ENCODE measurements at regions not wholly inside any gene's neighbourhood (a gene's known extent, or its start where the extent isn't known, plus 50 kb on each side); places are given as distances from the start of the nearest gene placed in this dataset.

- H3K27ac Mint-ChIP-seq, result no peak overlapping the region
- H3K9me3 Mint-ChIP-seq, result no peaks in the 10 kb centered on the region
- no peak for TF ChIP-seq CTCF (IDR thresholded peaks at IDR 0.05; ENCODE audit: unreplicated experiment)
- peaks cover 16% of the 10 kb centered on the region for H3K4me1 Mint-ChIP-seq
- no peak overlapping the region for H3K4me3 Mint-ChIP-seq
- no peak for DNase-seq (ENCODE audit: low spot score in 2 of 2, unreplicated experiment in 2 of 2)
- no peaks in the 10 kb centered on the region for H3K36me3 Mint-ChIP-seq
- no peaks in the 10 kb centered on the region for H3K27me3 Mint-ChIP-seq (ENCODE audit: low read depth)
Measured at GRCh38 chr5:102040326-102040725, 255.8 kb downstream of the SLCO4C1 start.

- Mint-ChIP-seq H3K27me3 (ENCODE audit: low read depth) (no peaks in the 10 kb centered on the region), H3K9me3 (no peaks in the 10 kb centered on the region), H3K4me1 (peaks cover 16% of the 10 kb centered on the region), H3K36me3 (no peaks in the 10 kb centered on the region), H3K27ac (no peak overlapping the region), H3K4me3 (no peak overlapping the region)
- no peak for DNase-seq (ENCODE audit: low spot score in 2 of 2, unreplicated experiment in 2 of 2)
- no peak for TF ChIP-seq CTCF (IDR thresholded peaks at IDR 0.05; ENCODE audit: unreplicated experiment)
Measured at GRCh38 chr5:102036927-102037326, 259.2 kb downstream of the SLCO4C1 start.

GRCh38 chr5:102031711-102032110 lies 264.4 kb downstream of the SLCO4C1 start:
- no peak for TF ChIP-seq CTCF (IDR thresholded peaks at IDR 0.05; ENCODE audit: unreplicated experiment)
- peaks cover 3% of the 10 kb centered on the region for H3K27me3 Mint-ChIP-seq (ENCODE audit: low read depth)
- H3K36me3 Mint-ChIP-seq, result no peaks in the 10 kb centered on the region
- DNase-seq (ENCODE audit: low spot score in 2 of 2, unreplicated experiment in 2 of 2), result no peak
- no peak overlapping the region for H3K27ac Mint-ChIP-seq
- H3K4me3 Mint-ChIP-seq, result no peak overlapping the region
- peaks cover 6% of the 10 kb centered on the region for H3K9me3 Mint-ChIP-seq
- peaks cover 9% of the 10 kb centered on the region for H3K4me1 Mint-ChIP-seq

GRCh38 chr5:102018690-102019089 lies 277.4 kb downstream of the SLCO4C1 start:
- TF ChIP-seq CTCF (IDR thresholded peaks at IDR 0.05; ENCODE audit: unreplicated experiment), result no peak
- peaks cover 18% of the 10 kb centered on the region for H3K9me3 Mint-ChIP-seq
- H3K27ac Mint-ChIP-seq, result no peak overlapping the region
- no peaks in the 10 kb centered on the region for H3K4me1 Mint-ChIP-seq
- no peak for DNase-seq (ENCODE audit: low spot score in 2 of 2, unreplicated experiment in 2 of 2)
- no peaks in the 10 kb centered on the region for H3K36me3 Mint-ChIP-seq
- peaks cover 5% of the 10 kb centered on the region for H3K27me3 Mint-ChIP-seq (ENCODE audit: low read depth)
- H3K4me3 Mint-ChIP-seq, result no peak overlapping the region

GRCh38 chr5:102018279-102018678 lies 277.8 kb downstream of the SLCO4C1 start:
- H3K4me3 Mint-ChIP-seq, result no peak overlapping the region
- no peak overlapping the region for H3K27ac Mint-ChIP-seq
- no peak for TF ChIP-seq CTCF (IDR thresholded peaks at IDR 0.05; ENCODE audit: unreplicated experiment)
- no peaks in the 10 kb centered on the region for H3K36me3 Mint-ChIP-seq
- H3K9me3 Mint-ChIP-seq, result peaks cover 16% of the 10 kb centered on the region
- peaks cover 5% of the 10 kb centered on the region for H3K27me3 Mint-ChIP-seq (ENCODE audit: low read depth)
- H3K4me1 Mint-ChIP-seq, result no peaks in the 10 kb centered on the region
- no peak for DNase-seq (ENCODE audit: low spot score in 2 of 2, unreplicated experiment in 2 of 2)

GRCh38 chr5:102014371-102014770 lies 281.7 kb downstream of the SLCO4C1 start:
- peaks cover 2% of the 10 kb centered on the region for H3K27me3 Mint-ChIP-seq (ENCODE audit: low read depth)
- no peak for TF ChIP-seq CTCF (IDR thresholded peaks at IDR 0.05; ENCODE audit: unreplicated experiment)
- H3K9me3 Mint-ChIP-seq, result peaks cover under 1% of the 10 kb centered on the region
- DNase-seq (ENCODE audit: low spot score in 2 of 2, unreplicated experiment in 2 of 2), result no peak
- H3K4me3 Mint-ChIP-seq, result no peak overlapping the region
- H3K27ac Mint-ChIP-seq, result no peak overlapping the region
- H3K4me1 Mint-ChIP-seq, result no peaks in the 10 kb centered on the region
- no peaks in the 10 kb centered on the region for H3K36me3 Mint-ChIP-seq

All from mesothelial cell of epicardium (in vitro differentiated cells).